ENCODE measurements at regions not wholly inside any gene's neighbourhood (a gene's known extent, or its start where the extent isn't known, plus 50 kb on each side); places are given as distances from the start of the nearest gene placed in this dataset.

- Histone ChIP-seq H3K4me1 (ENCODE audit: insufficient read depth, low read length, poor library complexity, severe bottlenecking) (peaks cover 7% of the 10 kb centered on the region), H3K27ac (ENCODE audit: low read depth, low read length, poor library complexity, severe bottlenecking) (no peak overlapping the region), H3K27me3 (replicated peaks; ENCODE audit: insufficient read depth, low read depth, low read length, poor library complexity) (no peaks in the 10 kb centered on the region), H3K4me3 (ENCODE audit: low read depth, low read length, poor library complexity, severe bottlenecking) (no peak overlapping the region), H3K9me3 (ENCODE audit: low read depth, low read length, poor library complexity, severe bottlenecking) (no peaks in the 10 kb centered on the region), H3K36me3 (ENCODE audit: insufficient read depth, low read length, poor library complexity, severe bottlenecking) (no peaks in the 10 kb centered on the region)
- TF ChIP-seq CTCF (conservative IDR thresholded peaks at IDR 0.05; ENCODE audit: low read depth, low read length) (no peak), EZH2 (IDR thresholded peaks at IDR 0.05; ENCODE audit: borderline replicate concordance, low read depth, low read length, poor library complexity, severe bottlenecking) (no peak)
- no peak for DNase-seq (ENCODE audit: low spot score)
- no TSS peak for BruUV-seq (replicated peaks)
- POLR2A ChIA-PET (ENCODE audit: low non-redundant PET), result no interaction called here
- intact Hi-C loops (cut with micrococcal nuclease; ENCODE audit: unreplicated experiment), result loop anchor here (10.0 kb wide), 1 partner anchor 63 kb away; no protein-coding TSS in a partner anchor
- CTCF ChIA-PET, result no interaction called here
These were observed 143.7 kb upstream of the NRP1 start for GRCh38 chr10:33478089-33478674.

- TF ChIP-seq CTCF (conservative IDR thresholded peaks at IDR 0.05; ENCODE audit: low read depth, low read length) (no peak), EZH2 (IDR thresholded peaks at IDR 0.05; ENCODE audit: borderline replicate concordance, low read depth, low read length, poor library complexity, severe bottlenecking) (no peak)
- Histone ChIP-seq H3K9me3 (ENCODE audit: low read depth, low read length, poor library complexity, severe bottlenecking) (no peaks in the 10 kb centered on the region), H3K4me3 (ENCODE audit: low read depth, low read length, poor library complexity, severe bottlenecking) (no peak overlapping the region), H3K36me3 (ENCODE audit: insufficient read depth, low read length, poor library complexity, severe bottlenecking) (no peaks in the 10 kb centered on the region), H3K4me1 (ENCODE audit: insufficient read depth, low read length, poor library complexity, severe bottlenecking) (peaks cover under 1% of the 10 kb centered on the region), H3K27ac (ENCODE audit: low read depth, low read length, poor library complexity, severe bottlenecking) (no peak overlapping the region), H3K27me3 (replicated peaks; ENCODE audit: insufficient read depth, low read depth, low read length, poor library complexity) (no peaks in the 10 kb centered on the region)
- intact Hi-C loops (cut with micrococcal nuclease; ENCODE audit: unreplicated experiment), result loop anchor here (10.0 kb wide), 1 partner anchor 63 kb away; no protein-coding TSS in a partner anchor
- DNase-seq (ENCODE audit: low spot score), result no peak
- CTCF ChIA-PET, result no interaction called here
- POLR2A ChIA-PET (ENCODE audit: low non-redundant PET), result no interaction called here
- no TSS peak for BruUV-seq (replicated peaks)
These were observed 143.0 kb upstream of the NRP1 start for GRCh38 chr10:33477291-33478088.

- no peak overlapping the region for H3K4me3 ChIP-seq (ENCODE audit: low read depth, low read length, poor library complexity, severe bottlenecking)
- BruUV-seq (replicated peaks), result no TSS peak
- intact Hi-C loops (cut with micrococcal nuclease; ENCODE audit: unreplicated experiment), result loop anchor here (10.0 kb wide), 1 partner anchor 62 kb away; no protein-coding TSS in a partner anchor
- ChIA-PET POLR2A (ENCODE audit: low non-redundant PET) (no interaction called here), CTCF (no interaction called here)
- H3K27me3 ChIP-seq (replicated peaks; ENCODE audit: insufficient read depth, low read depth, low read length, poor library complexity), result no peaks in the 10 kb centered on the region
- H3K36me3 ChIP-seq (ENCODE audit: insufficient read depth, low read length, poor library complexity, severe bottlenecking), result no peaks in the 10 kb centered on the region
- no peaks in the 10 kb centered on the region for H3K4me1 ChIP-seq (ENCODE audit: insufficient read depth, low read length, poor library complexity, severe bottlenecking)
- no peak overlapping the region for H3K27ac ChIP-seq (ENCODE audit: low read depth, low read length, poor library complexity, severe bottlenecking)
- DNase-seq (ENCODE audit: low spot score), result no peak
- no peaks in the 10 kb centered on the region for H3K9me3 ChIP-seq (ENCODE audit: low read depth, low read length, poor library complexity, severe bottlenecking)
- TF ChIP-seq EZH2 (IDR thresholded peaks at IDR 0.05; ENCODE audit: borderline replicate concordance, low read depth, low read length, poor library complexity, severe bottlenecking), result no peak
These were observed 142.3 kb upstream of the NRP1 start for GRCh38 chr10:33476757-33477273.
